GM13976 (cell line): ENCODE measurements at regions not wholly inside any gene's neighbourhood (a gene's known extent, or its start where the extent isn't known, plus 50 kb on each side); places are given as distances from the start of the nearest gene placed in this dataset.

Experiments
- DNase-seq: peaks from one replicate; pipeline ENCODE4 v3.0.0; 2012; ENCODE audit warnings: low spot score
- in situ Hi-C: fragments of 300-500 bp; cut with MboI; formaldehyde crosslinking; loops from one replicate; pipeline ENCODE4 v1.12.0; 2022; ENCODE audit warnings: low sequenced_read_pairs, mixed read lengths, inconsistent platforms; ENCODE audit not compliant: unreplicated experiment
- TF ChIP-seq, protein P1 (sequence below): IDR thresholded peaks from 2 replicates; pipeline ENCODE4 v1.5.1; 2012; ENCODE audit warnings: borderline replicate concordance, mild to moderate bottlenecking; ENCODE audit not compliant: insufficient read depth; ENCODE audit errors: extremely low read depth, missing control alignments, control extremely low read depth

- TF ChIP-seq, protein P1, sequence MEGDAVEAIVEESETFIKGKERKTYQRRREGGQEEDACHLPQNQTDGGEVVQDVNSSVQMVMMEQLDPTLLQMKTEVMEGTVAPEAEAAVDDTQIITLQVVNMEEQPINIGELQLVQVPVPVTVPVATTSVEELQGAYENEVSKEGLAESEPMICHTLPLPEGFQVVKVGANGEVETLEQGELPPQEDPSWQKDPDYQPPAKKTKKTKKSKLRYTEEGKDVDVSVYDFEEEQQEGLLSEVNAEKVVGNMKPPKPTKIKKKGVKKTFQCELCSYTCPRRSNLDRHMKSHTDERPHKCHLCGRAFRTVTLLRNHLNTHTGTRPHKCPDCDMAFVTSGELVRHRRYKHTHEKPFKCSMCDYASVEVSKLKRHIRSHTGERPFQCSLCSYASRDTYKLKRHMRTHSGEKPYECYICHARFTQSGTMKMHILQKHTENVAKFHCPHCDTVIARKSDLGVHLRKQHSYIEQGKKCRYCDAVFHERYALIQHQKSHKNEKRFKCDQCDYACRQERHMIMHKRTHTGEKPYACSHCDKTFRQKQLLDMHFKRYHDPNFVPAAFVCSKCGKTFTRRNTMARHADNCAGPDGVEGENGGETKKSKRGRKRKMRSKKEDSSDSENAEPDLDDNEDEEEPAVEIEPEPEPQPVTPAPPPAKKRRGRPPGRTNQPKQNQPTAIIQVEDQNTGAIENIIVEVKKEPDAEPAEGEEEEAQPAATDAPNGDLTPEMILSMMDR: no peak
- peak; percentile 31 for DNase-seq
- in situ Hi-C loops: loop anchor here (10.0 kb wide), 1 partner anchor 954 kb away; no protein-coding TSS in a partner anchor
These were observed 139.3 kb upstream of the FBXL17 start for GRCh38 chr5:108521011-108521700.

GRCh38 chr5:108516785-108517184 lies 134.9 kb upstream of the FBXL17 start:
- DNase-seq: no peak
- in situ Hi-C loops: no loop called here
- TF ChIP-seq, protein P1: no peak

DNA sequence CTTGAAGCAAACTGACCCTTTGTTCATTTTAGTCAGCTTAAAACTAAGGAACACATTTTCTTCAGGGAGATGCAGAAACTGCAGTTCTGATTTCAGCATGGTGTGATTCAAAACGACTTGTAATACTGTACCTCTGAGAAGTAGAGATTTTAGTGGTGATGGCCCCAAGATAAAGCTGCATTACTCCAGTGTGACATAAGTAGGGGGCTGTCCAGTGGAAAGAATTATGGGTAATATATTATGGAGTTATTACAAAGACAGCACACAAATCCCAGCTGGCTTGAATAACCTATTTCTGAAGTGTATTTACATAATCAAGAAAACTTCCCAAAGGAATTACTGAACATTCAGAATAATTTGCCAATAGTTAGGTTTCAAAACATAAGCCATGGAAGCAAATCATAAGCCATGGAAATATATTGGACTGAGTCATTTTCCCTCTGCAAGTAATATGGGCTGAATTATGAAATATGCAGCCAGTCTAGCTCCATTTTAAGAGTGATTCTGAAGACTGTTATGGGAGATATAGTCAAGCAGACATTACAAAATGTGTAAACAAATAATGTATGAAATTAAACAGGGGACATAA lies 133.7 kb upstream of the FBXL17 start:
- in situ Hi-C loops: no loop called here
- TF ChIP-seq, protein P1: no peak
- DNase-seq: no peak

GRCh38 chr5:108508979-108509378 lies 127.1 kb upstream of the FBXL17 start:
- in situ Hi-C loops: no loop called here
- no peak for DNase-seq
- TF ChIP-seq, protein P1: no peak

GRCh38 chr5:108507631-108508030 lies 125.7 kb upstream of the FBXL17 start:
- no peak for DNase-seq
- TF ChIP-seq, protein P1: no peak
- in situ Hi-C loops: no loop called here

- no peak for DNase-seq
- TF ChIP-seq, protein P1: no peak
- in situ Hi-C loops: no loop called here
These were observed 123.7 kb upstream of the FBXL17 start for GRCh38 chr5:108505608-108506007.
